A549 (cell line): ENCODE measurements at regions not wholly inside any gene's neighbourhood (a gene's known extent, or its start where the extent isn't known, plus 50 kb on each side); places are given as distances from the start of the nearest gene placed in this dataset.

Experiments
- ATAC-seq, 2 experiments: fragments of 200-7000 bp in 1 of 2; fragments of >200 bp in 1 of 2; cut with Nextera tagmentation in 1 of 2; cut with Tn5 transposase in 1 of 2; 3 replicates each; pipeline versions ENCODE4 v1.8.0 to v1.9.1; 2018 to 2020; ENCODE audit warnings: mild to moderate bottlenecking in 1 of 2, moderate library complexity in 1 of 2
- CTCF ChIA-PET: fragments of 300-600 bp; sonication (Branson Sonifier 250); formaldehyde crosslinking; extraction: SDS; loops from one replicate; lab custom pipeline; 2021; ENCODE audit warnings: antibody characterized with exemption, inconsistent platforms; lab: Yijun Ruan, JAX
- POLR2A ChIA-PET: fragments of 350-600 bp; formaldehyde crosslinking; extraction: SDS; loops from one replicate; lab custom pipeline; 2021; ENCODE audit warnings: antibody characterized with exemption, inconsistent platforms; lab: Yijun Ruan, JAX
- DNase-seq, 2 experiments: peaks; one replicate each; pipeline versions ENCODE4 v3.0.0 to v3.0.0-alpha.2; 2011 to 2016; ENCODE audit warnings: low read depth in 1 of 2, low spot score in 1 of 2
- FAIRE-seq: peaks from 2 replicates; lab custom pipeline; 2011; peaks lifted over from hg19 to GRCh38; lab: Jason Lieb, UNC
- H3K27ac ChIP-seq, 2 experiments: fragments of >200 bp; sonication (Bioruptor Twin); formaldehyde crosslinking; 3 replicates each; pipeline ENCODE4 v1.5.1; 2016 to 2017
- H3K4me1 ChIP-seq: fragments of >200 bp; sonication (Bioruptor Twin); formaldehyde crosslinking; 3 replicates; pipeline ENCODE4 v1.6.1; 2016
- H3K4me2 ChIP-seq: fragments of >200 bp; sonication (Bioruptor Twin); formaldehyde crosslinking; 3 replicates; pipeline ENCODE4 v1.6.1; 2016
- H3K4me3 ChIP-seq: fragments of >200 bp; sonication (Bioruptor Twin); formaldehyde crosslinking; 3 replicates; pipeline ENCODE4 v1.5.1; 2016
- H3K9me3 ChIP-seq: fragments of >200 bp; sonication (Bioruptor Twin); formaldehyde crosslinking; 3 replicates; pipeline ENCODE4 v1.6.1; 2016
- BHLHE40 ChIP-seq: IDR thresholded peaks from 2 replicates; pipeline ENCODE4 v1.6.1; 2012; ENCODE audit warnings: low read depth, low read length, inconsistent platforms
- CHD2 ChIP-seq: fragments of 150-350 bp; IDR thresholded peaks from 2 replicates; pipeline ENCODE4 v1.6.1; 2014; ENCODE audit warnings: low read length; ENCODE audit not compliant: partially characterized antibody
- ELK1 ChIP-seq: fragments of 150-350 bp; IDR thresholded peaks from 2 replicates; pipeline ENCODE4 v1.6.1; 2014; ENCODE audit warnings: low read depth, mild to moderate bottlenecking, low read length
- FOSL2 ChIP-seq, 2 experiments: fragments of 450-650 bp in 1 of 2; fragments of >200 bp in 1 of 2; sonication (Bioruptor Twin) in 1 of 2; formaldehyde crosslinking; IDR thresholded peaks; 2 replicates each; pipeline versions ENCODE4 v1.5.0 to v1.6.1; 2016 to 2020; ENCODE audit warnings: mild to moderate bottlenecking in 1 of 2, moderate library complexity in 1 of 2
- HDAC2 ChIP-seq: fragments of 200-600 bp; sonication (generic); IDR thresholded peaks from 2 replicates; pipeline ENCODE4 v1.6.1; 2016
- HES2 ChIP-seq: fragments of >200 bp; sonication (Bioruptor Twin); formaldehyde crosslinking; IDR thresholded peaks from 2 replicates; pipeline ENCODE4 v1.6.1; 2016
- HEYL ChIP-seq: fragments of 250-450 bp; sonication (Bioruptor Pico); IDR thresholded peaks from 2 replicates; pipeline ENCODE4 v1.8.0; 2021; ENCODE audit warnings: mild to moderate bottlenecking, moderate library complexity
- HOXA7 ChIP-seq: fragments of 250-450 bp; sonication (Bioruptor Pico); IDR thresholded peaks from 2 replicates; pipeline ENCODE4 v1.5.0; 2020; ENCODE audit warnings: mild to moderate bottlenecking, moderate library complexity
- JUN ChIP-seq, 2 experiments: fragments of >200 bp; sonication (Bioruptor Twin); formaldehyde crosslinking; IDR thresholded peaks; 2 replicates in 1 of 2; 3 replicates in 1 of 2; pipeline ENCODE4 v1.6.1; 2016 to 2017
- JUNB ChIP-seq: fragments of >200 bp; sonication (Bioruptor Twin); formaldehyde crosslinking; IDR thresholded peaks from 2 replicates; pipeline ENCODE4 v1.6.1; 2016
- MAZ ChIP-seq: fragments of 150-350 bp; IDR thresholded peaks from 2 replicates; pipeline ENCODE4 v1.6.1; 2014; ENCODE audit warnings: antibody characterized with exemption, low read depth, low read length, borderline replicate concordance
- MYC ChIP-seq: IDR thresholded peaks from 2 replicates; pipeline ENCODE4 v1.6.1; 2012; ENCODE audit warnings: mild to moderate bottlenecking, inconsistent platforms, low read length, improper control_type of control experiment, borderline replicate concordance
- NFE2L2 ChIP-seq: fragments of 150-350 bp; conservative IDR thresholded peaks from 2 replicates; pipeline ENCODE4 v1.6.1; 2014; ENCODE audit warnings: low read length
- NPAS2 ChIP-seq: fragments of 250-450 bp; sonication (Bioruptor Pico); IDR thresholded peaks from 2 replicates; pipeline ENCODE4 v1.8.0; 2022; ENCODE audit warnings: mild to moderate bottlenecking, moderate library complexity, borderline replicate concordance
- NR3C1 ChIP-seq: fragments of >200 bp; sonication (Bioruptor Twin); formaldehyde crosslinking; IDR thresholded peaks from 3 replicates; pipeline ENCODE4 v1.6.1; 2017
- RAD21 ChIP-seq, 2 experiments: fragments of >200 bp in 1 of 2; sonication (Bioruptor Twin) in 1 of 2; formaldehyde crosslinking in 1 of 2; IDR thresholded peaks in 1 of 2; conservative IDR thresholded peaks in 1 of 2; 2 replicates in 1 of 2; 3 replicates in 1 of 2; pipeline ENCODE4 v1.6.1; 2012 to 2018; ENCODE audit warnings: inconsistent platforms in 1 of 2
- RARB ChIP-seq: fragments of 250-450 bp; sonication (Bioruptor Pico); IDR thresholded peaks from 2 replicates; pipeline ENCODE4 v1.8.0; 2021; ENCODE audit warnings: mild to moderate bottlenecking, moderate library complexity
- RNF2 ChIP-seq: fragments of 200-600 bp; sonication (generic); IDR thresholded peaks from 2 replicates; pipeline ENCODE4 v1.6.1; 2016; ENCODE audit warnings: low read depth, mild to moderate bottlenecking, antibody characterized with exemption, moderate library complexity, borderline replicate concordance
- SMC3 ChIP-seq: fragments of >200 bp; sonication (Bioruptor Twin); formaldehyde crosslinking; IDR thresholded peaks from 3 replicates; pipeline ENCODE4 v1.6.1; 2018; ENCODE audit warnings: inconsistent platforms
- TP53 ChIP-seq: fragments of 250-450 bp; sonication (Bioruptor Pico); IDR thresholded peaks from 2 replicates; pipeline ENCODE4 v1.5.0; 2021; ENCODE audit warnings: mild to moderate bottlenecking, moderate library complexity
- WGBS: methylation state at CpG from one replicate; pipeline ENCODE4 v1.1.6; 2017; ENCODE audit errors: missing lambda C conversion rate; 5-methylcytosine and 5-hydroxymethylcytosine counted together

GRCh38 chrY:8807648-8808408 lies 529.4 kb upstream of the TSPY4 start:
- peak in 1 of 2 experiments; percentile 0 for DNase-seq
- FAIRE-seq = no peak

GRCh38 chrY:8808611-8809010 lies 528.7 kb upstream of the TSPY4 start:
- TF ChIP-seq CHD2 (no peak), SMC3 (no peak), MYC (no peak)
- no peak overlapping the region for H3K27ac ChIP-seq
- no peak for ATAC-seq
- H3K4me2 ChIP-seq = no peak overlapping the region
- FAIRE-seq = no peak
- no peak overlapping the region for H3K4me3 ChIP-seq
- ChIA-PET CTCF (no interaction called here), POLR2A (no interaction called here)
- DNase-seq = peak in 1 of 2 experiments; percentile 0
- H3K9me3 ChIP-seq = no peaks in the 10 kb centered on the region
- no peaks in the 10 kb centered on the region for H3K4me1 ChIP-seq
- 8% methylated on average over 1 of the region's 3 CpGs for WGBS

More at GRCh38 chrY:8807648-8808408, 529.4 kb upstream of the TSPY4 start:
- TF ChIP-seq NR3C1 (no peak), MAZ (no peak), RAD21 (conservative IDR thresholded peaks at IDR 0.05 in 1 of 2, IDR thresholded peaks at IDR 0.05 in 1 of 2) (peak; percentile 16 to 19; a peak in 2 of 5 replicates), RNF2 (no peak), HES2 (no peak)
- CTCF ChIA-PET = no interaction called here
- WGBS = 28% methylated on average over 3 of the region's 5 CpGs
- H3K27ac ChIP-seq = no peak overlapping the region
- H3K4me2 ChIP-seq = no peak overlapping the region
- no peak for ATAC-seq
- POLR2A ChIA-PET = no interaction called here
- no peaks in the 10 kb centered on the region for H3K9me3 ChIP-seq
- H3K4me1 ChIP-seq = no peaks in the 10 kb centered on the region
- no peak overlapping the region for H3K4me3 ChIP-seq

GRCh38 chrY:8809076-8809475 lies 528.2 kb upstream of the TSPY4 start:
- ATAC-seq = no peak
- no peak for TF ChIP-seq JUNB
- no peak for TF ChIP-seq ELK1
- TF ChIP-seq, all 56 proteins: peak for 0
- POLR2A ChIA-PET = no interaction called here
- Histone ChIP-seq H3K4me3 (no peak overlapping the region), H3K4me1 (no peaks in the 10 kb centered on the region), H3K27ac (no peak overlapping the region), H3K9me3 (no peaks in the 10 kb centered on the region), H3K4me2 (no peak overlapping the region)
- FAIRE-seq (no peak), DNase-seq (no peak)
- CTCF ChIA-PET = no interaction called here
- 0% methylated on average over 1 of the region's 2 CpGs for WGBS

- TF ChIP-seq HDAC2 (no peak), MYC (no peak), NR3C1 (no peak), HEYL (CRISPR knock-in tag) (no peak), TP53 (CRISPR knock-in tag) (no peak), HOXA7 (CRISPR knock-in tag) (no peak), RARB (CRISPR knock-in tag) (no peak), SMC3 (no peak), JUN (IDR thresholded peaks at IDR 0.05) (no peak), BHLHE40 (no peak), NPAS2 (no peak), FOSL2 (IDR thresholded peaks at IDR 0.05) (no peak), FOSL2 (CRISPR knock-in tag; IDR thresholded peaks at IDR 0.05) (no peak), NFE2L2 (no peak)
- Histone ChIP-seq H3K9me3 (no peaks in the 10 kb centered on the region), H3K27ac (no peak overlapping the region), H3K4me3 (no peak overlapping the region), H3K4me1 (no peaks in the 10 kb centered on the region), H3K4me2 (no peak overlapping the region)
- ATAC-seq (no peak), FAIRE-seq (no peak), DNase-seq (no peak)
- WGBS = 0% methylated on average over 2 of the region's 2 CpGs
- POLR2A ChIA-PET = no interaction called here
- CTCF ChIA-PET = no interaction called here
Measured at GRCh38 chrY:8814143-8814542, 523.1 kb upstream of the TSPY4 start.
